MM.1S (cell line): ENCODE measurements at regions not wholly inside any gene's neighbourhood (a gene's known extent, or its start where the extent isn't known, plus 50 kb on each side); places are given as distances from the start of the nearest gene placed in this dataset.

Source experiments
- DNase-seq: peaks from one replicate; pipeline ENCODE4 v3.0.0-alpha.2; 2015
- H2AFZ ChIP-seq: fragments of 300-600 bp; sonication (generic); 2 replicates; pipeline ENCODE4 v1.6.0; 2016; ENCODE audit warnings: antibody characterized with exemption, low read length
- H3F3A ChIP-seq: fragments of 300-600 bp; sonication (generic); 2 replicates; pipeline ENCODE4 v1.6.1; 2016; ENCODE audit warnings: mild to moderate bottlenecking, antibody characterized with exemption, low read length, moderate library complexity, mixed read lengths; ENCODE audit not compliant: insufficient read depth
- H3K27ac ChIP-seq: fragments of 300-600 bp; sonication (generic); 2 replicates; pipeline ENCODE4 v1.5.1; 2016; ENCODE audit warnings: mild to moderate bottlenecking, low read length
- H3K27me3 ChIP-seq: fragments of 300-600 bp; sonication (generic); replicated peaks from 2 replicates; pipeline ENCODE4 v1.6.0; 2016; ENCODE audit warnings: low read length; ENCODE audit not compliant: insufficient read depth
- H3K36me3 ChIP-seq: fragments of 300-600 bp; sonication (generic); replicated peaks from 2 replicates; pipeline ENCODE4 v1.6.1; 2016; ENCODE audit warnings: mild to moderate bottlenecking, low read length, mixed read lengths; ENCODE audit not compliant: insufficient read depth
- H3K4me1 ChIP-seq: fragments of 300-600 bp; sonication (generic); 2 replicates; pipeline ENCODE4 v1.6.1; 2016; ENCODE audit warnings: low read length, mixed read lengths
- H3K4me2 ChIP-seq: fragments of 300-600 bp; sonication (generic); 2 replicates; pipeline ENCODE4 v1.6.0; 2016; ENCODE audit warnings: low read depth, low read length
- H3K4me3 ChIP-seq: fragments of 300-600 bp; sonication (generic); 2 replicates; pipeline ENCODE4 v1.5.1; 2016; ENCODE audit warnings: low read length, mixed read lengths
- H3K79me2 ChIP-seq: fragments of 300-600 bp; sonication (generic); 2 replicates; pipeline ENCODE4 v1.6.1; 2016; ENCODE audit warnings: mixed run types, low read length, mixed read lengths
- H3K9ac ChIP-seq: fragments of 300-600 bp; sonication (generic); 2 replicates; pipeline ENCODE4 v1.6.1; 2016; ENCODE audit warnings: low read length, mixed read lengths
- H3K9me2 ChIP-seq: fragments of 300-600 bp; sonication (generic); replicated peaks from 2 replicates; pipeline ENCODE4 v1.6.1; 2016; ENCODE audit warnings: mild to moderate bottlenecking, low read length, mixed read lengths; ENCODE audit not compliant: insufficient read depth
- H3K9me3 ChIP-seq: fragments of 300-600 bp; sonication (generic); replicated peaks from 2 replicates; pipeline ENCODE4 v1.6.1; 2016; ENCODE audit warnings: mild to moderate bottlenecking, low read length, mixed read lengths; ENCODE audit not compliant: insufficient read depth
- H4K20me1 ChIP-seq: fragments of 300-600 bp; sonication (generic); 2 replicates; pipeline ENCODE4 v1.6.1; 2016; ENCODE audit warnings: mild to moderate bottlenecking, low read length, moderate library complexity, mixed read lengths; ENCODE audit not compliant: insufficient read depth
- CTCF ChIP-seq: fragments of 300-600 bp; sonication (generic); IDR thresholded peaks from 2 replicates; pipeline ENCODE4 v1.5.1; 2016; ENCODE audit warnings: antibody characterized with exemption, low read length, mixed read lengths
- EZH2 ChIP-seq: fragments of 300-600 bp; sonication (generic); optimal IDR thresholded peaks from 2 replicates; pipeline ENCODE3; 2017; ENCODE audit warnings: low read depth, mild to moderate bottlenecking, antibody characterized with exemption, low read length, mixed read lengths
- EZH2phosphoT487 ChIP-seq: fragments of 300-600 bp; sonication (generic); IDR thresholded peaks from 2 replicates; pipeline ENCODE4 v1.6.1; 2018; ENCODE audit warnings: antibody characterized with exemption, low read length

- TF ChIP-seq CTCF (no peak), EZH2phosphoT487 (no peak), EZH2 (no peak)
- Histone ChIP-seq H3K27me3 (no peaks in the 10 kb centered on the region), H3K4me2 (no peak overlapping the region), H3K36me3 (no peaks in the 10 kb centered on the region), H3K9ac (no peak overlapping the region), H3F3A (no peaks in the 10 kb centered on the region), H3K4me3 (no peak overlapping the region), H3K9me3 (no peaks in the 10 kb centered on the region), H3K9me2 (no peaks in the 10 kb centered on the region), H4K20me1 (no peaks in the 10 kb centered on the region), H3K79me2 (no peaks in the 10 kb centered on the region), H3K27ac (no peak overlapping the region), H2AFZ (no peak overlapping the region), H3K4me1 (no peaks in the 10 kb centered on the region)
- no peak for DNase-seq
These were observed 342.6 kb downstream of the NOVA1 start for GRCh38 chr14:26255213-26255612.

GRCh38 chr14:26252176-26252575 lies 345.7 kb downstream of the NOVA1 start:
- no peaks in the 10 kb centered on the region for H3K9me2 ChIP-seq
- TF ChIP-seq EZH2: no peak
- no peak for TF ChIP-seq CTCF
- no peak for TF ChIP-seq EZH2phosphoT487
- no peak overlapping the region for H2AFZ ChIP-seq
- H3K9me3 ChIP-seq: no peaks in the 10 kb centered on the region
- H3K27me3 ChIP-seq: no peaks in the 10 kb centered on the region
- no peak overlapping the region for H3K27ac ChIP-seq
- H3K36me3 ChIP-seq: no peaks in the 10 kb centered on the region
- H3K4me3 ChIP-seq: no peak overlapping the region
- DNase-seq: no peak
- no peak overlapping the region for H3K4me2 ChIP-seq
- no peaks in the 10 kb centered on the region for H3K79me2 ChIP-seq
- no peaks in the 10 kb centered on the region for H3K4me1 ChIP-seq
- H3K9ac ChIP-seq: no peak overlapping the region
- no peaks in the 10 kb centered on the region for H3F3A ChIP-seq
- no peaks in the 10 kb centered on the region for H4K20me1 ChIP-seq

- no peaks in the 10 kb centered on the region for H3F3A ChIP-seq
- H3K36me3 ChIP-seq: no peaks in the 10 kb centered on the region
- H2AFZ ChIP-seq: no peak overlapping the region
- DNase-seq: no peak
- no peak overlapping the region for H3K4me3 ChIP-seq
- H3K9ac ChIP-seq: no peak overlapping the region
- no peaks in the 10 kb centered on the region for H3K27me3 ChIP-seq
- no peaks in the 10 kb centered on the region for H3K9me3 ChIP-seq
- TF ChIP-seq EZH2phosphoT487: no peak
- TF ChIP-seq CTCF: no peak
- TF ChIP-seq EZH2: no peak
- no peak overlapping the region for H3K4me2 ChIP-seq
- no peaks in the 10 kb centered on the region for H3K4me1 ChIP-seq
- H3K79me2 ChIP-seq: no peaks in the 10 kb centered on the region
- H3K27ac ChIP-seq: no peak overlapping the region
- H4K20me1 ChIP-seq: no peaks in the 10 kb centered on the region
- no peaks in the 10 kb centered on the region for H3K9me2 ChIP-seq
These were observed 364.7 kb downstream of the NOVA1 start for GRCh38 chr14:26233118-26233517.
